Stimulated activated naive B cell treated with anti-CD40 and anti-IgM and Interleukin-4, amounts not matched to agents 10 μg/mL and 1 μg/mL and 100 μg/mL, for 72 hours (primary cell): ENCODE measurements at regions not wholly inside any gene's neighbourhood (a gene's known extent, or its start where the extent isn't known, plus 50 kb on each side); places are given as distances from the start of the nearest gene placed in this dataset.
"Not testable (repeated sequence)": the region's sequence is repeated elsewhere in the genome, so short reads cannot be mapped to it uniquely, and the experiment has no call there.

Experiments
- ATAC-seq, 2 donors: fragments of 150-1000 bp; cut with Tn5 transposase; replicated peaks; 2 replicates each; pipeline ENCODE4 v1.10.0; 2021; ENCODE audit warnings: moderate library complexity in 1 of 2
- DNase-seq: peaks from one replicate; pipeline ENCODE4 v3.0.0; 2021
- H3K27ac Mint-ChIP-seq: one replicate; pipeline ENCODE4 v1.8.0; 2022; ENCODE audit warnings: mild to moderate bottlenecking, mixed read lengths
- H3K27me3 Mint-ChIP-seq, 2 donors: one replicate each; pipeline ENCODE4 v1.8.0; 2022; ENCODE audit warnings: mixed read lengths in 2 of 2
- H3K36me3 Mint-ChIP-seq, 2 donors: one replicate each; pipeline ENCODE4 v1.8.0; 2022; ENCODE audit warnings: mixed read lengths in 2 of 2, mild to moderate bottlenecking in 1 of 2
- H3K4me1 Mint-ChIP-seq, 2 donors: one replicate each; pipeline ENCODE4 v1.8.0; 2022; ENCODE audit warnings: mixed read lengths in 2 of 2, mild to moderate bottlenecking in 1 of 2
- H3K4me3 Mint-ChIP-seq, 2 donors: one replicate each; pipeline ENCODE4 v1.8.0; 2022; ENCODE audit warnings: mild to moderate bottlenecking in 2 of 2, mixed read lengths in 2 of 2, moderate library complexity in 1 of 2
- H3K9me3 Mint-ChIP-seq, 2 donors: one replicate each; pipeline ENCODE4 v1.8.0; 2022; ENCODE audit warnings: mixed read lengths in 2 of 2, mild to moderate bottlenecking in 1 of 2

DNA sequence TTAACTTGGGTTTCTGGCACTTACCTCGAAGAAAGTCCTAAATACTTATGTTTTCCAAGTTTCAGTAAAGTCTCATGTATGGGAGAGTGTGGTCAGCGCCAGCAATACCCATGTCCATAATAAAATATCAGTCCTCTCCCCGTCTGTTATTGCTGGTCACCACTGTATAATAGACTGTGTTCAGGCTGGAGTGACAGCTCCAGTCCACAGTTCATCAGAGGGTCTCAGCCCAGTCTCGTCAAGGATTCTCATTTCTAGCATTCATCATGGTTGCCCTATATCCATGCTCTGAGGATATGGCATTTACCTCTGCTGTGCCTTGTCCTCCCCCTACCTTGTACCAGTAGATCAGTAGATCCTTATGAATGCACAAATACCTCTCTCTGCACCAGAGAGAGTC, 384.5 kb downstream of the NPIPA7 start:
- DNase-seq: no peak
- Mint-ChIP-seq H3K36me3 (no peaks in the 10 kb centered on the region), H3K27me3 (peaks cover 0 to 4% of the 10 kb centered on the region in 2 donors), H3K4me1 (no peaks in the 10 kb centered on the region), H3K9me3 (peaks cover 5 to 11% of the 10 kb centered on the region in 2 donors), H3K27ac (no peak overlapping the region), H3K4me3 (no peak overlapping the region)
- no peak for ATAC-seq

DNA sequence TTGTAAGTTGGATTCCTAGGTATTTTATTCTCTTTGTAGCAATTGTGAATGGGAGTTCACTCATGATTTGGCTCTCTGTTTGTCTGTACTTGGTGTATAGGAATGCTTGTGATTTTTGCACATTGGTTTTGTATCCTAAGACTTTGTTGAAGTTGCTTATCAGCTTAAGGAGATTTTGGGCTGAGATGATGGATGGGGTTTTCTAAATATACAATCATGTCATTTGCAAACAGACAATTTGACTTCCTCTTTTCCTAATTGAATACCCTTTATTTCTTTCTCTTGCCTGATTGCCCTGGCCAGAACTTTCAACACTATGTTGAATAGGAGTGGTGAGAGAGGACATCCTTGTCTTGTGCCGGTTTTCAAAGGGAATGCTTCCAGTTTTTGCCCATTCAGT, 391.8 kb downstream of the NPIPA7 start:
- H3K27me3 Mint-ChIP-seq: peaks cover 7 to 17% of the 10 kb centered on the region in 2 donors
- not testable (repeated sequence) for H3K36me3 Mint-ChIP-seq, H3K27ac Mint-ChIP-seq, DNase-seq, H3K9me3 Mint-ChIP-seq, H3K4me3 Mint-ChIP-seq, ATAC-seq, H3K4me1 Mint-ChIP-seq

DNA sequence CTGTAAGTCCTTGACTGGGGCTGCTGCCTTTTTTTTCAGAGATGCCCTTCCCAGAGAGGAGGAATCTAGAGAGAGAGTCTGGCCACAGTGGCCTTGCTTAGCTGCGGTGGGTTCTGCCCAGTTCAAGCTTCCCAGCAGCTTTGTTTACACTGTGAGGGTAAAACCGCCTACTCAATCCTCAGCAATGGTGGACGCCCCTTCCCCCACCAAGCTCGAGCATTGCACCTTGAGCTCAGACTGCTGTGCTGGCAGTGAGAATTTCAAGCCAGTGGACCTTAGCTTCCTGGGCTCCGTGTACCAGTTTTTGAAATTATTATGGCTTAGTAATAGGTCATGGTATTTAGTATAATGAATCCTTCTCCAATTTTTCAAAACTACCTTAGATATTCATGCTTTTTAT, 395.4 kb downstream of the NPIPA7 start:
- Mint-ChIP-seq H3K27me3 (peaks cover 7 to 17% of the 10 kb centered on the region in 2 donors), H3K4me3 (no peak overlapping the region), H3K27ac (no peak overlapping the region), H3K36me3 (no peaks in the 10 kb centered on the region), H3K9me3 (peaks cover 0 to 3% of the 10 kb centered on the region in 2 donors), H3K4me1 (no peaks in the 10 kb centered on the region)
- ATAC-seq (no peak), DNase-seq (no peak)

DNA sequence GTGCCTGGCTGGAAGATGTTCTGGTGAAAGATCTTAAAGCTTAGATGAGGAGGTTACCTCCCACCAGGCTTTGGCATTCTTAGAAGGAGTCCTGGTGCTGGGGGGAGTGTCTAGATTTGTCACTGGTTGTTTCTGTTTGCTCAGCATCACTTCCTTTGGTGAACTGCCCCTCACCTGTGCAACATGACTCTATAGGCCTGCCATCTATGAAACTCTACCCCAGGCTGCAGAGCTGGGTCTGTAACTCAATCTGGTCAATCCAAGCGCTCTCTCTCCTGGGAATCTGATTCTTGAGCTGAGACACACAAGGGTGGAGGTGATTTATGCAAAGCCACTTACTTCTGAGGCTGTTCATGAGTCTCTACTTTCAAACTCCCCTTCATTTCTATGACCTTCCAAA, 399.4 kb downstream of the NPIPA7 start:
- no peak for ATAC-seq
- Mint-ChIP-seq H3K4me3 (no peak overlapping the region), H3K9me3 (peaks cover 0 to 1% of the 10 kb centered on the region in 2 donors), H3K27ac (no peak overlapping the region), H3K27me3 (peaks cover under 1 to 4% of the 10 kb centered on the region in 2 donors), H3K36me3 (no peaks in the 10 kb centered on the region), H3K4me1 (no peaks in the 10 kb centered on the region)
- no peak for DNase-seq

DNA sequence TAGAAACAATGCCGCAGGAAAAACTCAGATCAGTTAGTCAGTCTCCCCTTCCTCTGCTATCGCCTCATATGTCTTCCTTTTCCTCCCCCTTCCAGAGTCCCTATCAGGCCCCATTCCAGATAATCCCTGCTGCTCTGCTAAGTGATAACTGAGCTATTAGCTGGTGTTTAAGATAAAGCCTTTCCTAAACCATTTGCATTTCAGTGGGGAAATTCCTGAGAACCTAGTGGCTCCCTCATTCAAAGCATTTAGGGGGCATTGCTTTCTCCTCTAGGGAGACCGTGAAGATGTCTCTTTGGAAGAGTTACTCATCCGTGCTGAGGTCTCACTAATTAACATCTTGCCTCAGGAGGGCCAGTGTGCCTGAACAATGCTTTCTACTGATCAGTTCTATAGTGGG, 401.6 kb downstream of the NPIPA7 start:
- Mint-ChIP-seq H3K27ac (no peak overlapping the region), H3K27me3 (peaks cover 4 to 5% of the 10 kb centered on the region in 2 donors), H3K4me1 (no peaks in the 10 kb centered on the region), H3K4me3 (no peak overlapping the region), H3K36me3 (no peaks in the 10 kb centered on the region), H3K9me3 (peaks cover 0 to 1% of the 10 kb centered on the region in 2 donors)
- ATAC-seq: no peak
- DNase-seq: no peak

DNA sequence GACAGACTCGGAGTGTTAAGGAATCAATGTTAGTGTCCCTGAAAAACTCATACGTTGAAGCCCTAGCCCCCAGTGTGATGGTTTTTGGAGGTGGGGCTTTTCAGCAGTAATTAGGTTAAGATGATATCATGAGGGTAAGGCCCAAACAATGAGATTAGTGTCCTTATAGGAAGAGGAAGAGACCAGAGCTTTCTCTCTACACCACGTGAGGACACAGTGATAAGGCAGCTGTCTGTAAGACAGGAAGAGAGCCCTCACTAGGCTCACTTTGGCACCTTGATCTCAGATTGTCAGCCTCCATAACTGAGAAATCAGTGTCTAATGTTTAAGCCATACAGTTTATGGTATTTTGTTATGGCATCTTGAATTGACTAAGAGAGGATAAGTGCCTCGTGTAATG, 403.2 kb downstream of the NPIPA7 start:
- Mint-ChIP-seq H3K27ac (no peak overlapping the region), H3K36me3 (no peaks in the 10 kb centered on the region), H3K27me3 (peaks cover 0 to 5% of the 10 kb centered on the region in 2 donors), H3K4me1 (no peaks in the 10 kb centered on the region), H3K4me3 (no peak overlapping the region), H3K9me3 (no peaks in the 10 kb centered on the region)
- ATAC-seq: no peak
- no peak for DNase-seq

DNA sequence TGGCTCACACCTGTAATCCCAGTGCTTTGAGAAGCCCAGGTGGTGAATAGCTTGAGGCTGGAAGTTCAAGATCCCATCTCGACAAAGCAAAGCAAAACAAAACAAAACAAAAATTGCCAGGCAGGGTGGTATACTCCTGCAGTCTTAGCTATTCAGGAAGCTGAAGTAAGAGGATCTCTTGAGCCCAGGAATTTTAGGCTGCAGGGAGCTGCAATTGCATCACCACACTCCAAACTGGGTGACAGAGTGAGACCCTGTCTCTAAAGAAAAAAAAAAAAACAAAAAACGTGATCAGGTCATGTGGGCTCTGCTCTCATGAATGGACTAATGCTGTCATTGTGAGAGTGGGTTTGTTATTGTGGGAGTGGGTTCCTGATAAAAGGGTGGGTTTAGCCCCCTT, 409.1 kb downstream of the NPIPA7 start:
- Mint-ChIP-seq H3K9me3 (peaks cover 6 to 8% of the 10 kb centered on the region in 2 donors), H3K27ac (no peak overlapping the region), H3K36me3 (no peaks in the 10 kb centered on the region), H3K4me1 (no peaks in the 10 kb centered on the region), H3K4me3 (no peak overlapping the region), H3K27me3 (peaks cover 3 to 5% of the 10 kb centered on the region in 2 donors)
- no peak for DNase-seq
- ATAC-seq: no peak

DNA sequence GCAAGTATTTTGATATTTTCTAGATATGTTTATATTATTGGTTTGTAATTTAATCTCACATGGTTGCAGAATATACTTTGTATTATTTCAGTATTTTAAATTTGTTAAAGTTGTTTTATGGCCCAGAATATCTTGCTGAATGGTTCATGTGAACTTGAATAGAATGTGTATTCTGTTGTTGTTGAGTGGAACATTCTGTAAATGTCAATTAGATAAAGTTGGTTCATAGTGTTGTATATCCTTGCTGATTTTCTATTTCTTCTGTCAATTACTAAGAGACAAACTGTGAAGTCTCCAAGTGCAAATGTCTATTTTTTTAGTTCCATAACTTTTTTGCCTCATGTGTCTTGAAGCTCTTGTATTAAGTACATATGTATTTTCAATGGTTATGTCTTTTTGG, 411.7 kb downstream of the NPIPA7 start:
- Mint-ChIP-seq H3K4me3 (no peak overlapping the region), H3K4me1 (no peaks in the 10 kb centered on the region), H3K36me3 (no peaks in the 10 kb centered on the region), H3K9me3 (peaks cover 6 to 8% of the 10 kb centered on the region in 2 donors), H3K27me3 (peaks cover 0 to 7% of the 10 kb centered on the region in 2 donors), H3K27ac (no peak overlapping the region)
- no peak for ATAC-seq
- DNase-seq: no peak

DNA sequence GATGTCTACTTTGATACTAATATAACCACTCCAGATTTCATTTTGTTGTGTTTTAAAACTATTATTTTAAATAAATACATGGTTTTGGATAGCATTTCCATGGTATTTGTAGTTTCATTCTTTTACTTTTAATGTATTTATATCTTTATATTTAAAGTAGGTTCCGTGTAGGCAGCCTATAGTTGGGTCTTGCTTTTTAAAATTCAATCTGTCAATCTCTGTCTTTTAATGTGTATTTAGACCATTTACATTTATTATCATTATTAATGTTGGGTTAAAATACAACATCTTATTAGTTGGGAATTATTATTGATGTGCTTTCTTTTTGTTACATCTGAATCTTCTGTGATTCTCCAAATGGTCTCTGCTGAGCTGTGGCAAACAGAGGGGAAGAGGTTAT, 412.1 kb downstream of the NPIPA7 start:
- H3K4me3 Mint-ChIP-seq: no peak overlapping the region
- no peak for ATAC-seq
- H3K27ac Mint-ChIP-seq: no peak overlapping the region
- DNase-seq: no peak
- H3K4me1 Mint-ChIP-seq: no peaks in the 10 kb centered on the region
- peaks cover 7 to 8% of the 10 kb centered on the region in 2 donors for H3K9me3 Mint-ChIP-seq
- no peaks in the 10 kb centered on the region for H3K36me3 Mint-ChIP-seq
- peaks cover 0 to 7% of the 10 kb centered on the region in 2 donors for H3K27me3 Mint-ChIP-seq

DNA sequence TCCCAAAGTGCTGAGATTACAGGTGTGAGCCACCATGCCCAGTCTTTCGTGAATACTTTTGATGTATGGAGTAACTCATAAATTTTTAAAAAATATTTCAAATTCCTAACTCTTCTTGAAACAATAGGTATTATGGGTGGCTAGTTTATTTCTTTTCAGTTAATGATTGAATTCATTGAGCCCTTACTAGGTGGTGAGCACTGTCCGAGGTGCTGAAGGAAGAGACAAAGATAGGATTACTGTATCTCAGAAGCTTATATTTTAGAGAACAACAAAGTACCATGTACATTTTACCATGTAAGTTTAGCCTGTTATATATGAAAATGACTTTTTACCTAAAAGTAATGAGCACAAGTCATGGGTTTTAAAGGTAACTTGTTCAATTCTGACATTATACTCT, 418.3 kb downstream of the NPIPA7 start:
- Mint-ChIP-seq H3K36me3 (no peaks in the 10 kb centered on the region), H3K4me1 (no peaks in the 10 kb centered on the region), H3K9me3 (peaks cover 0 to 2% of the 10 kb centered on the region in 2 donors), H3K27ac (no peak overlapping the region), H3K4me3 (no peak overlapping the region), H3K27me3 (peaks cover 4 to 5% of the 10 kb centered on the region in 2 donors)
- DNase-seq (no peak), ATAC-seq (no peak)

DNA sequence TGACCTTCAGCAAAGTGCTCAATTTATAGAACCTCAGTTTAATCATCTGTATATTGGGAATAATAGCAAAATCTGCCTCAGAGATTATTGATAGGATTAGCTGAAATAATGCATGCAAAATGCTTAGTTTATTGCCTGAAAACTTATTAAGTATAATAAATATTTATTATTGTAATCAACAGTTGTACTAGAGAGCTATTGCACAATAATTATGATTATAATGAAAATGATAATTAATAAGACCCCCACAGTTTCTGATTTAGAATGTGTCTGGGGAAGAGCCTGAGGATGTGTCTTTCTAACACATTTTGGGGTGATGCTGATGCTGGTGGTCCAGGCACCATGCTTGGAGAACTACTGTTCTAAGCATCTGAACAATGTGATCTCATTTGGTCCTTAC, 419.6 kb downstream of the NPIPA7 start:
- H3K27ac Mint-ChIP-seq: no peak overlapping the region
- no peaks in the 10 kb centered on the region for H3K36me3 Mint-ChIP-seq
- peaks cover 0 to 2% of the 10 kb centered on the region in 2 donors for H3K9me3 Mint-ChIP-seq
- peaks cover 4 to 6% of the 10 kb centered on the region in 2 donors for H3K27me3 Mint-ChIP-seq
- DNase-seq (no peak), ATAC-seq (no peak)
- no peak overlapping the region for H3K4me3 Mint-ChIP-seq
- H3K4me1 Mint-ChIP-seq: no peaks in the 10 kb centered on the region

DNA sequence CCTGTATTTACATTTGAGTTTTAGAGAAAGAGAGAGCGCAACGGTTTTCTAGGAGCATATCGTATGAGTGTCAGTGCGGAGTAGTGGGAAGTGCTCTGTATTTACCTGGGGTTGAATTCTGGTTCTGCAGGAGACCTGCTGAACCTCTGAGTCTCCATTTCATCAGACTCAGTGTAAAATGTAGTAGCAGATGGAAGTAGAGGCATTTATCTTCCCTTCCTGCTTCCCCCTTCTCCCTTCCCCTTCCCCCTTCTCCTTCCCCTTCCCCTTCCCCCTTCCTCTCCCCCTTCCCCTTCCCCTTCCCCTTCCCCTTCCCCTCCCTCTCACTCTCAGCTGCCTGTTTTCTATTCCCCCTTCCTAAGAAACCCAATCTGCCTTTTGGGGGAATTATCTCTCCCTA, 426.9 kb downstream of the NPIPA7 start:
- Mint-ChIP-seq H3K36me3 (no peaks in the 10 kb centered on the region), H3K4me3 (no peak overlapping the region), H3K27ac (no peak overlapping the region), H3K9me3 (no peaks in the 10 kb centered on the region), H3K4me1 (no peaks in the 10 kb centered on the region), H3K27me3 (peaks cover 0 to 20% of the 10 kb centered on the region in 2 donors)
- no peak for DNase-seq
- ATAC-seq: no peak

DNA sequence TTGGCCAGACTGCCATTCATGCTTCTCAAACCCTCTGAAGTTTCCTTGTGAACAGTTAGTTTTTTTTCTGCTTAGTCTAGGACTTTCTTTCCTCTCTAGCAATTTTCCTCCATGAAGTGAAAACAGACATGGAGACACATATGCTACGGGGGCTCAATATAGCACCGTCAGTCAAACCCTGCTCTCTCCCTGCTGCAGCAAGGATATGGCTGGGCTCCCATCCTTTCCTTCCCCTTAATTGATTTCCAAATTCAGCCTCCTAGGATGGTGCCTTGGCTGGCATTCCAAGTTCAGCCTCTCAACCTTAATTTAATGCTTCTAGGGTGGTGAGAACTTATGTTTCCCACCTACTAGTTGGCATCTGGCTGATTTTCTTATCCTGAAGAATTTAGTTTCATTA, 436.7 kb downstream of the NPIPA7 start:
- no peak for DNase-seq
- Mint-ChIP-seq H3K4me3 (no peak overlapping the region), H3K9me3 (peaks cover 5 to 17% of the 10 kb centered on the region in 2 donors), H3K4me1 (no peaks in the 10 kb centered on the region), H3K27ac (no peak overlapping the region), H3K36me3 (no peaks in the 10 kb centered on the region), H3K27me3 (peaks cover 10 to 13% of the 10 kb centered on the region in 2 donors)
- no peak for ATAC-seq

DNA sequence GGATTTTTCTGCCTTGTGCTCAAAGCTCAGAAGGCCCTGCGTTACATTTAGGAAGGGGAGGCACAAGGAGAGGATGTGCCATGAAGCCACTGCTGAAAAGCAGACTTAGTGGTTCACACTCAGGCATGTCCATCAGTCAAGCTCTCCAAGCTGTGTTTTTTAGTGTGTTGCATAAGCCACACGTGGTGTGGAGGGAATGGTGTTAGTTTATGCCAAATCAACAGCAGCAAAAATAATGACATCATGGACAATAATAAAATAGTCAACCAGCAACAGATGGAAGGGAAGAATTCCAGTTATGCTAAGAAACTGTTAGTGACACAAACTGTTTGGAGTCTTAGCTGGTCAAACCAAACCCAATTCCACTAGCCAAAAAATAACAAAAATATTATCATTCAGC, 438.3 kb downstream of the NPIPA7 start:
- no peak overlapping the region for H3K27ac Mint-ChIP-seq
- no peak for ATAC-seq
- no peaks in the 10 kb centered on the region for H3K36me3 Mint-ChIP-seq
- peaks cover 11 to 20% of the 10 kb centered on the region in 2 donors for H3K9me3 Mint-ChIP-seq
- no peak overlapping the region for H3K4me3 Mint-ChIP-seq
- peaks cover 3 to 5% of the 10 kb centered on the region in 2 donors for H3K27me3 Mint-ChIP-seq
- H3K4me1 Mint-ChIP-seq: no peaks in the 10 kb centered on the region
- no peak for DNase-seq

DNA sequence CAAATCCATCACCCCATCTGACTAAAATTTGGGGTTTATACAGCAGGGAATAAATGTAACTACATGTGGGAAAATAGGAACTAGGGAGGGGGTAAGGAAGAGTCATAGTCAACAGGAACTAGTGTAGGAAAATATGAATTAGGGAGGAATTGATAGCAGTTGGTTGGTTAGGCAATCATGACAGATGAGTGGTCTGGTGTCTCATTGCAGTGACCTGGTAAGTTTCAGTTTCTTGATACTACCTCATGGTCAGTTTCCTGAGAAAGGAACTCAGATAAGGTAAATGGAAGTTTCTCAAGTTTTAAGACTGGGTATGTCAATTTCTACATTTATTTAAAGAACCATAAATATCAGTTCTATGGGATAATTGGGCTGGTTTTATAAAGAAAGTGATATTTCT, 442.3 kb downstream of the NPIPA7 start:
- H3K4me1 Mint-ChIP-seq: no peaks in the 10 kb centered on the region
- ATAC-seq (no peak), DNase-seq (no peak)
- no peaks in the 10 kb centered on the region for H3K36me3 Mint-ChIP-seq
- H3K4me3 Mint-ChIP-seq: no peak overlapping the region
- H3K27ac Mint-ChIP-seq: no peak overlapping the region
- H3K9me3 Mint-ChIP-seq: peaks cover 11 to 19% of the 10 kb centered on the region in 2 donors
- H3K27me3 Mint-ChIP-seq: peaks cover 5% of the 10 kb centered on the region in 2 donors

DNA sequence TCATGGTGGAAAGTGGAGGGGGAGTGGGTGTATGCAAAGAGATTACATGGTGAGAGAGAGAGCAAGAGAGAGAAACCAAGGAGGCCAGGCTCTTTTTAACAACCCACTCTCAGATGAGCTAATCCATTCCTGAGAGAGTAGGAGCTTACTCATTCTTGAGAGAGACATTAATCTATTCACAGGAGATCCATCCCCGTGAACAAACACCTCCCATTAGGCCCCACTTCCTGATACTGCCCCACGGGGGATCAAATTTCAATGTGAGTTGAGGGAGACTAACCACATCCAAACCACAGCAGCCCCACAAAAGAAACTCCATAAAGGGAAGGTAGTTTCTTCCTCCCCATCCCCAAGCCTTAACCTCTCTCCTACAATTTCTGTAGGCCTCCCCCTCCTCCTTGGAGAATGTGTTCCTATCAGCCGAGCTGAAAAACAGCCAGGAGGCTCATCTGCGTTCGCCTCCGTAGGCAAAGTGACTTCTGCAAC, 450.0 kb downstream of the NPIPA7 start:
- Mint-ChIP-seq H3K9me3 (peaks cover 0 to 1% of the 10 kb centered on the region in 2 donors), H3K4me1 (no peaks in the 10 kb centered on the region), H3K4me3 (no peak overlapping the region), H3K27ac (no peak overlapping the region), H3K36me3 (no peaks in the 10 kb centered on the region), H3K27me3 (peaks cover 10 to 27% of the 10 kb centered on the region in 2 donors)
- ATAC-seq (no peak), DNase-seq (no peak)
